Activated naive CD4-positive, alpha-beta T cell (primary cell): ENCODE measurements at regions not wholly inside any gene's neighbourhood (a gene's known extent, or its start where the extent isn't known, plus 50 kb on each side); places are given as distances from the start of the nearest gene placed in this dataset.
"Not testable (repeated sequence)": the region's sequence is repeated elsewhere in the genome, so short reads cannot be mapped to it uniquely, and the experiment has no call there.

Experiments used
- DNase-seq, 4 experiments: peaks; one replicate each; lab custom pipeline; 2025; lab: John Stamatoyannopoulos, UW

DNA sequence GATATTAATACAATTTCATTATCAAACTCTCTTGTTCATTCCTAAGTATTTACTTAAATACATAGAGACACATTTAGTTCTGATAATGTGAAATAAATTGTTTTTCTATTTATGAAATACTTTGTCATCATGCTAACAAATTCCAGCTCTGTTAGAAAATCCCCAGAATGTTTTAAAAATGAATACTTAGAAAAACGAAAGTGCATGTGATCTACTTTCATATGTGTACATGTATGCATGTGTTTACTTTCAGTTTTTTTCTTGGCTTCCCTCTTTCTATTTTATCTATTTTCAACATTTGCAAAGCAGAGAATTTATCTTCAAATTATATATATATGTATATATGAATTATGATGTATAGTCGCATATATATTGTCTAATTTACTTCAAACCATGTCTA is 1110.0 kb upstream of the PCDH20 start:
- no peak for DNase-seq

DNA sequence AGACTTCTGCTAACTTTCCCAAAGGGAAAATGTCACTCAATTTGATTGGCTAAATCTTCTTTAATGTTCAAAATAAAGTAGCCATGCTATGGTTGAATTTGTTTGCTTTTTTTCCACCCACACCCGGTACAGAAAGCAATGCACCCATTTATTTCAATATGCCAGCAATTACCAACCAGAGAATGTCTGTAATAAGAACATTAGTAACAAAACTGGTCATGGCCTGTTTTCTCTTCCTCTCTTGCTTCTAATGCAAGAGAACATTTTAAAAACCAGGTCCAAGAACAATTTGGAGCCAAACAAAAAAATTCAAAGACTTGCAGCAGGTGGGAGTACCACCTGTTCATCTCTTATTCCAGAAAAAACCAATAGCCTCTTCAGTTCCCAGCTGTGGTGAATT is 1108.8 kb upstream of the PCDH20 start:
- DNase-seq: no peak

DNA sequence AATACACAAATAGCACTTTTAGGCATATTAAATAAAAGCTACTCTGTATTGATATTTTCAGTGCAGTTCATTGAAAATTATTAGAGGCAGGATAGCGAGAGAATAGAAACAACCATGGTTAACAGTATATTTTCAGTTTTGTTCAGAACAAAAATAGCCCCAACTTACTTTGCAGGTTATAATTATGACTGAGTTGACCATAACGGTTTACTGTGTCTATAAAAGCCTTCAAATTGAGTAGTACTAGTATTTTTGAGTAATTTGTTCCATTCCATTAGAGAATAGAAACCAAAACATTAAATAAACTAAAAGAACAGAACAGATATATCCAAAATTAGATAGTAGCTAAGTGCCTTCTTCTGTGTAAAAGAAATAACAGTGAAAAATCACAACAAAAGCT is 1108.4 kb upstream of the PCDH20 start:
- DNase-seq: no peak

DNA sequence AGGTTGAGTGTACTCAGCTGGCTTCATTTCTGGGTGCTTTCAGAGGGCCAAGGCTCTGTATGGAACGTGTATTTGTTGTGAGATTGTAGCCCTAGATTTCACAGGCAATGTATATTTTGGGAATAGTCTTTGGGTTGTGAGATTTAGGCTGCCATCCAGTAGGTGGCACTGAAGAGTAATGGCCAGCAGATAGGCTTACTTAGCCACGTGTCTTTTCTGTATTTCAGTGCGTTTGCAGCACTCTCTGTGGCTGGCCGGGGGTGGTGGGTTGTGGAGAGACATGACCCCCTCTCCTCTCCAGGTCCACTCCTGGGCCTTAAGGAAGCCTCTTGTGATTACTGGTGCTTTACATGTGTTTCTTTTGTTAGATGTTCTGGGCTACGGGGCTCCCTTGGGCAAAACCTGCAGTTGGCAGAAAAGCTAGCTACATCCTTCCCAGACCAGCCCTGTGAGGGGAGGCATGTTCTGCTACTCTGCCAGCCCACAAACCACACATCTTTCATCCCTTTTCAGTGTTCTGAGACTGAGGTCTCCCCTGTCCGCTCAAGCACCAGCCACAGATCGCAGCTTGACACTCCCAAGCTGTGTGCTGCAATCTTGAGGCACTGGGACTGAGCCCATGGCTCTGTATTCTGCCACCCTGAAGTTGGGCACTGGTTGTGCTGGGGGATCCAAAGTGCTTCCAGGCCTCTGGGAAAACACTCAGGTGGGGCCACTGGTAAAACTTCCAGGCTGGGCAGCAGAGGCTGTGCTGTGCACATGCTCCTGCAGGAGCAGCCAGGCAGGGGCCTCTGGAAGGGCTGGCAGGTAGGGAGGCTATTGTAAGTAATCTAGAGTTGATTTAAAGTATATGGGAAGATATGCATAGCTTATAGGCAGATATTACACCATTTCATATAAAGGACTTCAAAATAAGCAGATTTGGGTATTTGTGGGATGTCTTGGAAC is 1096.8 kb upstream of the PCDH20 start:
- no peak for DNase-seq

DNA sequence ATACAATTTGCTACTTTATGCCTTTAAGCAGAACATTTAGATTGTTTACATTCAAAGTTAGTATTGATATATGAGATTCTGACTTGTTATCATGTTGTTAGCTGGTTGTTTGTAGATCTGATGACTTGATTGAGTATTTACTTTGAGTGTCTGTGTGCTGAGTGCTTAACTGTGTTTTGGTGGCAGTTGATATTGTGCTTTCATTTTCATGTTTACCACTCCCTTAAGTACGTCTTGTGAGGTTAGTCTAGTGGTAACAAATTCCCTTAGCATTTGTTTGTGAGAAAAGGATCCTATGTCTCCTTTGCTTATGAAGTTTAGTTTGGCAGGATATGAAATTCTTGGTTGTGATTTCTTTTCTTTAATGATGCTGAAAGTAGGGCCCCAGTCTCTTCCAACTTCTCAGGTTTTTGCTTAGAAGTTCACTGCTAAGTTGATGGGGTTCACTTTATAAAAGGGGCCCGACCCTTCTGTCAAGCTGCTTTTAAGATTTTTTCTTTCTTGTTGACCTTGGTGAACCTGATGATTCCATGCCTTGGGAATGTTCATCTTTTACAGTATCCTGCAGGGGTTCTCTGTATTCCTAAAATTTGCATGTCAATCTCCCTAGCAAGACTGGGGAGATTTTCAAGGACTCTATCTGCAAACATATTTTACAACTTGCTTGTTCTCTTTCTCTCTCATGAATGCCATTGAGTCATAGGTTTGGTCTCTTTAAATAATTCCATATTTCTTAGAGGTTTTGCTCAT is 1095.4 kb upstream of the PCDH20 start:
- no peak for DNase-seq

DNA sequence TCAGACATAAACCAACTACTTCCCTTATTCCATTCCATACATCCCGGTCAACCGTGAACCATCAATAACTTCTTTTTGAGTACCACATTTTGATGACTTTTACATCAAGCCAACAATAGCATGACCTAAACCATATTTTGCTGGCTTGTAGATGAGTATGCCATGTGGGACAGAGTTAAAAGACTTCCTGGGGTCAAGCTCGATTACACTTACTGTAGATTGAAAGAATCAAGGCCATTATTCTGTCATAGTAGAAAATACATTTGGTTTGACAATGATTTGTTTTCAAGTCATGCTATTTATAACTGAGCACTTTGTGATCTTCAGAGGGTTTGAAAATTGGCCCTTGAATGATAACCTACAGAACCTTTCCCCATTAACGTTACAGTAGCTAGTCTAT is 1086.9 kb upstream of the PCDH20 start:
- no peak for DNase-seq

DNA sequence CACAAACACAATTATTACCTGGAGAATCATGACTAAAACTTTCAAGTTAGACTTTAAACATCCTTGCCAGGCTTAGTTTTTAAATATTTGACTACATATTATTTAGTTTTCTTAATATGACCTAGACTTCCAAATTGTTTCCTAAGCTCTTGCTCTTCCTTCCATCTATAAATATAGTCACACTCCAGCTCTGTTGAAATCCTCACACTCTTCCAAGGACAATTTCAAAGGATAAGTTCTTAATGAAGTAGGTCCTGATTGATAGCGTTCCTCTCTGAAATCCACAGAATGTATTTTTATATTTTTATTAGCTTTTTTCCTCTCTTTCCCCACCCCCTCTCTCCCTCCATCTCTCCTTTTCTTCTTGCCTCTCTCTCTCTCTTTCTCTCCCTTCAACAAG is 1074.1 kb upstream of the PCDH20 start:
- DNase-seq: no peak

DNA sequence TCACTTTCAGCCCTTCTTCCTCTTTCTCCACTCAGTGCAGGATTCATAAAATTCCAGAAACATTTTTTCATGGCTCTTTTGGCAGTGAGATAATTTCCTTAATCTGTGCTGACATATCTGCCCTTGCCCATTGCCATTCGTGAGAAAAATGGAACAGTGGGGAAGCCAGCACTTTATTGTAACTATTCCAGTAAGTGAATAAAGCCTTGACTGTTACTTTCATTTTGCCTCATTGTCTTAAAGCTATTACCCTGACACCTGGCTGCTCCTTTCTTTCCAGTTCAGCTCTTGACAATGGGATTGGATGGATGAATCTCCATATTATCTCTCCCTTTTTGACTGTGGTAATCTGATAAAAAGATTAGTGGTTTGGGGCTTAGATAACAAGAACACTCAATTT is 1068.1 kb upstream of the PCDH20 start:
- no peak for DNase-seq

DNA sequence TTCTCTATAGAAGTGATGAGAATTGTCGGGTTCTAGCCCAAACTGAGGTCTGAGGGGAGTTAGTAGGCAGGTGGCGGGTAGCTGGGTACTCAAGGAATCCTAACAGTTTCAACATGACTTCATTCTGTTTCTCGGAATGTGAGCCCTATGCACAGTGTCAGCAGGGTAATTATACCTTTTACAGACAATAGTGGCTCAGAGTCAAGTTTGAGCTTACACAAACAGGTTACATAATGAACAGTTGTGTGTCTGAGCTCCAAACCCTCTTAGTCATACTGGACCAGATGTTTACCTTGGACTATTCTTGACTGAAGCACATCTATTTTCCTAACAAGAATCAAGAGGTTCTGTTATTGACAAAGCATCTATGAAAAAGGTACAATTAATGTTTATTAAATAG is 1066.7 kb upstream of the PCDH20 start:
- no peak for DNase-seq

DNA sequence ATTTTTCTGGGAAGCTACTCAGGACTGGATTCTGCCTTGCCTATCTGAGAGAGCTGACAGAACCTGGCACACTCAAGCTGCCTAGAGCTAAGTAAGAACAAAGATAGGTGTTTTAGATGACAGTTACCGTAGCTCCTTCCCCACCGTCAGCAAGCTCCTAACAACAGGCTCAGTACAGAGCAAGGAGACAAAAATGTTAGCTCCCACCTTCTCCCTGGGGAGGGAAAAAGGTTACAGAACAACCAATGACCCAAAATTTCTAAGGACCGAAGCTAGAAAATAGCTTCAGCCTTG is 1058.2 kb upstream of the PCDH20 start:
- DNase-seq: no peak

DNA sequence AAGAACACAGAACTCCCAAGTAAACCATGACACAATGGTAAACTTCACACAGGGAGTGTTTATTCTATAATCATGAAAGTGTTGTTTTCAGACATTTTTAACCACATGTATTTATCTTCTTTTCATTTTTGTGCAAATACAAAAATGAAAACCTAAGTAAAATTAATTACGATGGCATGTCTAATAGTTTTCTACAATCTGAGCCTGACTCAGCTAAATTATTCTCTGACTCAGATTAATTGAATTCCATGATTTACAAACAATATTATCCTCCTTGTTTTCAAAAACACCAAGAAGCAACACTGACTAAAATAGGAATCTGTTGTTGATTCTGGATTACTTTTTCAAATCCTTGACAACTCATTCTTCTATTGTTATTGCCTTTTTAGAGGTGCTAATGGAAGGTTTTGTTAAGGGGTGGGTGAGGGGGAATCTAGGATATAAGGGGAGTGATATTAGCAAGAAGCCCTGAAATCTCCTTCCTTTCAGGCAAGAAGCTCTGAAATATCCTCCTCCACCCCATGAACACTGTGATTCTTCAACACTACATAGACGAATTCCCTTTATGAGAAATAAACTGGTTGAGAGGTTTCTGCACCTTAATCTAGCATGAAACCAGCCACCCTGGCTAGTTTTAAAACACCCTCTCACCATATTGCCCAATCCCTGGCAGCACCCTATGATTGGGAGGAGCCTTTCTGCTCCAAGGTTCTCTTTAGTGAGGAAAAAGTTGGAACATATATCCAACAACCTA is 1057.7 kb upstream of the PCDH20 start:
- DNase-seq: no peak

DNA sequence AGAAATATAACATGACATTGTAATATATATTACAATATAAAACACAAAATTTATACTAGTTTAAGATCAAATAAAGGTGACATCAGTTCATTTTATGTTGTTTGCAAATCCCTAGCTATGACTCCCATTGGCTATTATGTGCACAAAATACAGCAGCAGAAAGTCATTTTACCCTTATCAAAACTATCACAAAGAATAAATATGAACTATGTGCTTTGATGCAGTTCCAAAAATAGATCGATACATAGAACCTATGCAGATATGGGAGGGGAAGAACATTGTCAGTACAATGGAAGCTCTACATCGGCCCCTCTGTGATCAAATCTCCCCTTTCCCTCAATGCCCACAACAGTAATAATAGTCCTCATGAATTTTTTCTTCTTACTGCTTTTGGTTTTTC is 1038.1 kb upstream of the PCDH20 start:
- no peak for DNase-seq

DNA sequence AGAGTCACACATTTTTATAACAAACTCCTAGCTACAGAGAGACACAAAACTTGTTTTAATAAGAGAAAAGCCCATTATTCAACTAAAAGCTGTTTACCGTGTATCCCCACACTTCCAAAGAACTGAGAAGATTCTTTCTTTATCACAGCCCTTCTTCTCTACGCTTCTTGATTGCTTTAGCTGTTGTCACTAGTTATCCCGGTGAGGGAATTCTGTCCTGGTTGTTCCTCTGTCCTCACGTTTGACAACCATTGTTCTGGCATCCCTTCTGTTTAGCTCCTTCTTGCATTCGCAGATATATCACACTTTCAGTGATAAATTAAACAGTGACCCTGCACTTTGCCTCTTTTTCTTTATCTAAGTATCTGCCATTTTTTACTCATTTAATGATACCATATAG is 1035.1 kb upstream of the PCDH20 start:
- no peak for DNase-seq

DNA sequence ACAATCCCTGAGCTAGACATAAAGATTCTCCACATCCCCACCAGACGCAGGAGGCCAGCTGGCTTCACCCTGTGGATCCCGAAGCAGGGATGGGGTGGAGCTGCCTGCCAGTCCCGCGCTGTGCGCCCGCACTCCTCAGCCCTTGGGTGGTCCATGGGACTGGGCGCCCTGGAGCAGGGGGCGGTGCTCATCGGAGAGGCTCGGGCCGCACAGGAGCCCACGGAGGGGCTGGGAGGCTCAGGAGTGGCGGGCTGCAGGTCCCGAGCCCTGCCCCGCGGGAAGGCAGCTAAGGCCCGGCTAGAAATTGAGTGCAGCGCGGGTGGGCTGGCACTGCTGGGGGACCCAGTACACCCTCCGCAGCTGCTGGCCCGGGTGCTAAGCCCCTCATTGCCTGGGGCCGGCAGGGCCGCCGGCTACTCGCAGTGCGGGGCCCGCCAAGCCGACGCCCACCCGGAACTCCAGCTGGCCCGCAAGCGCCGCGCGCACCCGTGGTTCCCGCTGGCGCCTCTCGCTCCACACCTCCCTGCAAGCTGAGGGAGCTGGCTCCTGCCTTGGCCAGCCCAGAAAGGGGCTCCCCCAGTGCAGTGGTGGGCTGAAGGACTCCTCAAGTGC is 1032.2 kb upstream of the PCDH20 start:
- not testable (repeated sequence) for DNase-seq

DNA sequence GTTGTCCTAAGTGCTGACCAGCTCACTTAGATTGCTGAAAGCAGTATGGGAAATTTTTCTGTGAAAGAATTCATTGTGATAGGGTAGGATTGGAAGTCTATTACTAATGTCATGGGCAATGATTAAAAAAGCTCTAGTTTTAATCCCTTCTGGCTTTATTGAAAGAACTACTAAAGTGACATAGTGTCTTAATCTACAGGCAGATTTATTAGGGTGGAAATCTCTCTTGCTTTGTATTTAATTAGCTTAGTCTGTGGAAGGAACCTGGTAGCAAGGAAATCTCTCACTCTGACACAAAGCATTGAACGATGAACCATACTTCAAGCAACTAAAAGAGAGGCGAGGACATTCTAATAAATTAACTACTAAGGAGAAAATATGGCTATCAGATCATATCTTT is 1029.2 kb upstream of the PCDH20 start:
- DNase-seq: no peak

DNA sequence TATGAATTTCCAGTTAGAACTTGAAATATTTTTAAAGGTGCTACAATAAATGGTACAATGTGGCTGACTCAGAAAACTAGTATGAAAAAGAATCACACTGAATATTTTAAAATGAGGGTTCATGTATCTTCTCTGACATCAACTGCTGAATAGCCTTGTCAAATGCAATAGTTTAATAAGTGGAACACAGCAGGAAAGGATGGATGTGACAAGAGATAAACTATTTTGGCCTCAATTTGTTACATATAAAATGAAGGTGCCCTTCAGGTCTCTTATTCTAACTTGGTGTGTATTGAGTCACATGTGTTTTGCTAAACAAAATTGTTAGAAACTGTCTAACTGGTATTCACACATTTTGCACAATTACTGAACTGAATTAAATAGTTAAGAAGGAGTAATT is 1018.4 kb upstream of the PCDH20 start:
- DNase-seq: no peak

DNA sequence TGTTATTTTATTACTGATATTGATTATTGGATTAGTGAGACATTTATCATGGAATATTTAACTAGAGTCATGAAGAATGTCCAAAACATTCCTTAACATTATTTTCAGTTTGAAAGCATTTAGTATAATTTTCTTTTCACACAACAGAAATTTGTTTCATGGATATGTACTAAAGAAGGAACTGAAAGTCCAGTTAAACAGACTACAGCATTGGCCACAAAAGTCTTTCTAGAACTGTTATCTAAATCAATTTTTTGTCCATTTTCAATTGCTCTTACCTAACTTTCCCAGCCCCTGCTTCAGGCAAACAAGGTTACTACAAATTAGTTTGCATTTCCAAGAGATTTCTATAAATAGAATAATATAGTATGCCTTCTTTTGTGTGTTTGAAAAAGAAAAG is 1018.0 kb upstream of the PCDH20 start:
- DNase-seq: no peak

DNA sequence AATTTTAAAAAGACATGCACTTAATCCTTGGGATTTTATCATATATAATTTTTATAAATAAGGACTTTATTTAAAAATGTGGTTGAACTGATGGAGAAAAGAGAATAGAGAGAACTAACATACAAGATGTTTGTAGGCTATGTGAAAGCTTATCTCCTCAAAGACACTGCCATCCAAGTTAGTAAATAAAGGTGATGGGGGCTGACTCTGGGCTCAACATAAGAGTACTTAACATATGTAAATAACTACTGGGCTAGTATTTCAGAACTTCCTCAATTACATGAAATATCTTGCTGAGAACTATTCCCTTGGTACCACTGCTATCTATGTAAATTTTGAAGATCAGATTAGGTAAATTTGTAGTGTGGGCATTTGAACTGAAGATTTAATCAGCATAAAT is 1017.3 kb upstream of the PCDH20 start:
- no peak for DNase-seq

DNA sequence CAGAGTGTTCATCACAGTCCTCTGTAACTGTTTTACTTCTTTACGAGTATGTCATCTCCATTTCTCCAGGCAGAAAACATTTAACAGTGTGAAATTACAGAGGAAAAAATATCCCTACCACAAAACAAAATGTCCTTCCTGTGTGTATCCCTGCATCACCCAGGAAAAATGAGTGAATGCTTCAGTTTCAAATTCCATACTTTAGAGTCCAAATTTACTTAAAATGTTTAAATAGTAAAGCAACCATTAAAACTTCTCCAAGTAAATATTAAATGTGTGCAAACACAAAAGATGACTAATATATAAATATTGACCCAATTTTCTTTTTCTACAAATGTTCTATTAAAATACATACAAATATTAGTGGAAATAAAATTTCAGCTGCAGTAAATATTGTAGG is 1016.6 kb upstream of the PCDH20 start:
- no peak for DNase-seq

DNA sequence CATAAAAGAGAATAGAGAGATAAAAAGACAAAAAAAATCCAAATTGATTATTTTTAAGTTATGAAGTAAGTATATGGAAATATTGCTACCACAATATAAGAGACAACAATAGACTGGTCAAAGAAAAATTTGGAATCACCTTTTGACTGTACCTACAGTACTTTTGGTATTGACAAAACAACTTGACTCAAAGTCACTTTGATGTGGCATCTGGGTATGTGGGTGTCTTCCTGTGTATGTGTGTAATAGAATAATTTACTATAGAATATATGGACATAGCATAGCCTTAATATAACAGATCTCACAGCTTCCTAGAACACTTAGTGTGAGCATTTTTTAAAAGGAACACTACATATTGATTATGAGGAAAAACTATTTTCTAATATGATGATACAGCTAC is 1016.2 kb upstream of the PCDH20 start:
- no peak for DNase-seq

DNA sequence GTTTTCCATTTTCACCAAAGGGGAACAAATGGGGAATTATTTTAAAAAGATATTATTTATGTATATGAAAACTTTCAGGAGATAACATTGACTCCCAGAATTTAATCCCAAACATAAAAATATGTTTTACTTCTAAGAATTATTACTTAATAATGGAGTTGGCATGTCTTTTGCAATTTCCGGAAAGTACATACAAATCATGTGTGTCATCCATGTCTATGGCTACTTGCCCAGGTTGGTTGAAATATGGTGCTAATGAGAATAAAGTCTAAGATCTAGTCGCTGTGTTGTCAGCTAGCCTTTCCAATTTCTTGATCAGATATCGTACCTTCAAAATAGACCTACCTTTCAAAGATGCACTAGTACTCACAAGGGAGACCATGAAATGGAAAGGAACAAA is 1003.2 kb upstream of the PCDH20 start:
- no peak for DNase-seq

DNA sequence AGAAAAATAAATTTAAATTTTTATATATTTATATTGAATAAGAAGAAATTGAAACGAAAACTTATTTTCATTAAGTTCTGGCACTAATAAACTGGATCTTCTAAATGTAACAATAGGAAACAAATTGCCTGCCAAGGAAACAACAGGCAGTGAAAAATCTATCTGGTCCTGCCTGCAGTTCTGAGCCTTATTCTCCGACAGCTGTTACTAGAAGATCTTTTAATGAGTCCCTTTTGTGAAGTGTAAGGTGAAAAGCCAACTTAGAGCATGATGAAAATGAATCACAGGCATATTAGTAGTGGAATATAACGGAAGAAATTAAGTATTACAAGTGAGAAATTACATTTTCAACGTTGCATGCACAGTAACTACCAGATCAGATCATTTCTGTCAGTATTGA is 1002.7 kb upstream of the PCDH20 start:
- DNase-seq: no peak

DNA sequence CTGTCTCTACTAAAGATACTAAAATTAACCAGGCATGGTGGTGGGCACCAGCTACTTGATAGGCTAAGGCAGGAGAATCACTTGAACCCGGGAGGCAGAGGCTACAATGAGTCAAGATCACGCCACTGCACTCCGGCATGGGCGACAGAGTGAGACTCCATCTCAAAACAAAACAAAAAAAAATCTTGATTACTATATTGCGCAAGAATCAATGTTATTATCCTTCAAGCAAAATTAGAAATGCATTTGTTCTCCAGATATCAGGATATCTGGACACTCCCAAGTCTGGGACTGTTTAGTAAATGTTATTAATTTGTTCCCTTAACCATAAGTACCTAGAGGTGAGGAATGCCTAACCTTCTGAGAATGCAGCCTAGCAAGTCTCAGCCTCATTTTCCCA is 992.2 kb upstream of the PCDH20 start:
- DNase-seq: no peak
